Right forelimb (tissue), 1 donor: ENCODE measurements at regions not wholly inside any gene's neighbourhood (a gene's known extent, or its start where the extent isn't known, plus 50 kb on each side); places are given as distances from the start of the nearest gene placed in this dataset.
A peak's percentile ranks its signal among the peaks of the same experiment; 100 is the strongest.

Source experiments
- DNase-seq: peaks from one replicate; pipeline ENCODE4 v3.0.0-alpha.2; 2018

- no peak for DNase-seq
These were observed 79.8 kb downstream of the BARX1 start for GRCh38 chr9:93875330-93875729.

- DNase-seq = no peak
These were observed 80.9 kb downstream of the BARX1 start for GRCh38 chr9:93874242-93874641.

- DNase-seq = no peak
These were observed 83.9 kb downstream of the BARX1 start for GRCh38 chr9:93871286-93871685.

GRCh38 chr9:93869863-93870262 lies 85.3 kb downstream of the BARX1 start:
- DNase-seq = no peak

- DNase-seq = no peak
These were observed 86.1 kb downstream of the BARX1 start for GRCh38 chr9:93869088-93869487.

GRCh38 chr9:93865716-93866115 lies 89.4 kb downstream of the BARX1 start:
- no peak for DNase-seq

GRCh38 chr9:93865245-93865644 lies 89.9 kb downstream of the BARX1 start:
- DNase-seq = no peak

GRCh38 chr9:93864840-93865239 lies 90.3 kb downstream of the BARX1 start:
- DNase-seq = no peak

- peak; percentile 42 for DNase-seq
These were observed 91.1 kb downstream of the BARX1 start for GRCh38 chr9:93864032-93864431.

- DNase-seq = no peak
These were observed 92.1 kb downstream of the BARX1 start for GRCh38 chr9:93862877-93863545.

GRCh38 chr9:93861736-93862358 lies 93.3 kb downstream of the BARX1 start:
- DNase-seq = peak; percentile 36

- DNase-seq = peak; percentile 60
These were observed 94.2 kb downstream of the BARX1 start for GRCh38 chr9:93860694-93861658.

GRCh38 chr9:93859431-93860215 lies 95.5 kb downstream of the BARX1 start:
- peak; percentile 41 for DNase-seq

GRCh38 chr9:93857528-93857927 lies 97.6 kb downstream of the BARX1 start:
- DNase-seq = no peak

- DNase-seq = no peak
These were observed 102.4 kb downstream of the BARX1 start for GRCh38 chr9:93852728-93853127.

GRCh38 chr9:93846349-93846748 lies 108.8 kb downstream of the BARX1 start:
- DNase-seq = no peak

GRCh38 chr9:93843396-93843795 lies 111.8 kb downstream of the BARX1 start:
- no peak for DNase-seq

- DNase-seq = no peak
These were observed 124.5 kb downstream of the BARX1 start for GRCh38 chr9:93830606-93831005.

- DNase-seq = no peak
These were observed 125.1 kb downstream of the BARX1 start for GRCh38 chr9:93830012-93830596.

- DNase-seq = no peak
These were observed 125.7 kb downstream of the BARX1 start for GRCh38 chr9:93829271-93830011.

- DNase-seq = no peak
These were observed 126.6 kb downstream of the BARX1 start for GRCh38 chr9:93828331-93829097.
